PC-9 (cell line): ENCODE measurements at regions not wholly inside any gene's neighbourhood (a gene's known extent, or its start where the extent isn't known, plus 50 kb on each side); places are given as distances from the start of the nearest gene placed in this dataset.
A peak's percentile ranks its signal among the peaks of the same experiment; 100 is the strongest.

ENCODE experiments used
- BruUV-seq: library from RNA; stranded (reverse); fragments of 400-500 nt; replicated peaks from 2 replicates; lab custom pipeline; 2021; lab: Mats Ljungman, UMichigan
- CTCF ChIA-PET: fragments of 300-600 bp; sonication (Branson Sonifier 250); formaldehyde crosslinking; loops from one replicate; lab custom pipeline; 2022; ENCODE audit warnings: antibody characterized with exemption; lab: Charles Lee
- POLR2A ChIA-PET: fragments of 300-600 bp; sonication (Branson Sonifier 250); formaldehyde crosslinking; loops from one replicate; lab custom pipeline; 2022; ENCODE audit warnings: antibody characterized with exemption; ENCODE audit not compliant: unreplicated experiment; lab: Charles Lee
- DNase-seq, 2 experiments: peaks; one replicate each; pipeline versions ENCODE4 v3.0.0 to v3.0.0-alpha.2; 2015 to 2022; ENCODE audit warnings: mixed read lengths in 1 of 2
- H2AFZ ChIP-seq: fragments of 200-600 bp; sonication (generic); 2 replicates; pipeline ENCODE4 v1.8.1; 2017; ENCODE audit warnings: antibody characterized with exemption
- H3F3A ChIP-seq: fragments of 200-600 bp; sonication (generic); 2 replicates; pipeline ENCODE4 v1.8.1; 2017; ENCODE audit warnings: antibody characterized with exemption, mild to moderate bottlenecking, low read depth; ENCODE audit not compliant: insufficient read depth
- H3K27ac ChIP-seq: fragments of 200-600 bp; sonication (generic); 2 replicates; pipeline ENCODE4 v1.6.1; 2016; ENCODE audit warnings: mixed run types
- H3K27me3 ChIP-seq: fragments of 200-600 bp; sonication (generic); 2 replicates; pipeline ENCODE4 v1.6.1; 2016; ENCODE audit warnings: low read depth, mixed run types; ENCODE audit not compliant: insufficient read depth
- H3K36me3 ChIP-seq: fragments of 200-600 bp; sonication (generic); 2 replicates; pipeline ENCODE4 v1.6.1; 2016; ENCODE audit warnings: low read depth, mixed run types
- H3K4me1 ChIP-seq: fragments of 200-600 bp; sonication (generic); replicated peaks from 2 replicates; pipeline ENCODE4 v1.6.1; 2016; ENCODE audit warnings: mixed run types; ENCODE audit not compliant: insufficient read depth
- H3K4me2 ChIP-seq: fragments of 200-600 bp; sonication (generic); 2 replicates; pipeline ENCODE4 v1.6.1; 2017; ENCODE audit warnings: mixed run types
- H3K4me3 ChIP-seq: fragments of 200-600 bp; sonication (generic); 2 replicates; pipeline ENCODE4 v1.6.1; 2016; ENCODE audit warnings: mixed run types
- H3K79me2 ChIP-seq: fragments of 200-600 bp; sonication (generic); 2 replicates; pipeline ENCODE4 v1.6.1; 2017; ENCODE audit warnings: low read depth, mixed run types
- H3K9me2 ChIP-seq: fragments of 200-600 bp; sonication (generic); 2 replicates; pipeline ENCODE4 v1.8.1; 2017; ENCODE audit warnings: mild to moderate bottlenecking; ENCODE audit not compliant: insufficient read depth
- H3K9me3 ChIP-seq: fragments of 200-600 bp; sonication (generic); 2 replicates; pipeline ENCODE4 v1.8.1; 2016; ENCODE audit warnings: low read depth; ENCODE audit not compliant: insufficient read depth
- H4K20me1 ChIP-seq: fragments of 200-600 bp; sonication (generic); 2 replicates; pipeline ENCODE4 v1.8.1; 2017; ENCODE audit not compliant: insufficient read depth
- EZH2 ChIP-seq: fragments of 200-600 bp; sonication (generic); IDR thresholded peaks from 2 replicates; pipeline ENCODE4 v1.8.0; 2017; ENCODE audit warnings: antibody characterized with exemption, low read depth
- intact Hi-C: fragments of 100-400 bp; cut with micrococcal nuclease; formaldehyde crosslinking; loops from one replicate; pipeline ENCODE4 v1.10.0; 2022; ENCODE audit not compliant: unreplicated experiment
- TF ChIP-seq, protein P1 (sequence below): fragments of 200-600 bp; sonication (generic); conservative IDR thresholded peaks from 2 replicates; pipeline ENCODE4 v1.6.1; 2017; ENCODE audit warnings: mixed run types, antibody characterized with exemption, mild to moderate bottlenecking, moderate library complexity

DNA sequence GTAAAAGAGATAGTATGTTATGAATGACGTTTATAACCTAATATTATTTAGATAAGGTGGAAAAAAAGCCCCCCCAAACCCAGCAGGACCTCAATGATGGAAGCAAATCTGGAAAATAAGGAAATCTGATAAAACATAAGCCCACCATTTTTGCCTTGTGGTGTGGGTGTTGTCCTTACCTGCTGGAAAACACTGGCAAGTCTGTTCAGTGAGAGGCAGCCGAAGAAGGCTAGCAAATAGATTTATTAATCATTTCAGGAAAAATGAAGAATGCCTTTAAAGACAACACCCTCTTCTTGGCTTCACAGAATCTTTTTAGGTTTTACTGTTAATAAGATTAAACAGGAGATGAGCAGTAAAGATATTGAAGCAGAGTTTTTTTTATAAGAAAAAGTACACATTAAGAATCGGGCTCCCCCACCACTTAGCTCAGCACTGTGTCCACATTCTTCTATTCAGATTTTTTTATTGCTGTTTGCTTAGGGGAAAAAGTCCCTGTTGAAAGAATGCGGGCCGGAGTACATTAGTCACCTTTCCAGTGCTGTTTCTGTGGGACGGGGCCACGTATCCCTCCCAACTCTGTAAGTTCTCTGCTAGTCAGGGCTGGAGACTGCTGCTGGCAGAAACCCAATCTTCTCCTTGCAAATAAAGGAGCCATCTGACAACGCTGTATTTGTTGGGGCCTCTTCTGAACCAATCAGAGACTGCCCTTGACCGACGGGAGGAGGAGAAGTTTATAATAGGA lies 104.1 kb downstream of the EVX1 start:
- no peak for TF ChIP-seq EZH2
- TF ChIP-seq, protein P1, sequence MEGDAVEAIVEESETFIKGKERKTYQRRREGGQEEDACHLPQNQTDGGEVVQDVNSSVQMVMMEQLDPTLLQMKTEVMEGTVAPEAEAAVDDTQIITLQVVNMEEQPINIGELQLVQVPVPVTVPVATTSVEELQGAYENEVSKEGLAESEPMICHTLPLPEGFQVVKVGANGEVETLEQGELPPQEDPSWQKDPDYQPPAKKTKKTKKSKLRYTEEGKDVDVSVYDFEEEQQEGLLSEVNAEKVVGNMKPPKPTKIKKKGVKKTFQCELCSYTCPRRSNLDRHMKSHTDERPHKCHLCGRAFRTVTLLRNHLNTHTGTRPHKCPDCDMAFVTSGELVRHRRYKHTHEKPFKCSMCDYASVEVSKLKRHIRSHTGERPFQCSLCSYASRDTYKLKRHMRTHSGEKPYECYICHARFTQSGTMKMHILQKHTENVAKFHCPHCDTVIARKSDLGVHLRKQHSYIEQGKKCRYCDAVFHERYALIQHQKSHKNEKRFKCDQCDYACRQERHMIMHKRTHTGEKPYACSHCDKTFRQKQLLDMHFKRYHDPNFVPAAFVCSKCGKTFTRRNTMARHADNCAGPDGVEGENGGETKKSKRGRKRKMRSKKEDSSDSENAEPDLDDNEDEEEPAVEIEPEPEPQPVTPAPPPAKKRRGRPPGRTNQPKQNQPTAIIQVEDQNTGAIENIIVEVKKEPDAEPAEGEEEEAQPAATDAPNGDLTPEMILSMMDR: no peak
- intact Hi-C loops: loop anchor here (10.0 kb wide), 1 partner anchor 112 kb away; no protein-coding TSS in a partner anchor
- Histone ChIP-seq H3K4me1 (peaks cover 52% of the 10 kb centered on the region), H3K9me2 (no peaks in the 10 kb centered on the region), H3F3A (peaks cover 16% of the 10 kb centered on the region), H3K4me2 (peak overlapping the region; percentile 73), H3K4me3 (peak overlapping the region; percentile 35; the same call in 1 of the 2 replicates), H3K36me3 (no peaks in the 10 kb centered on the region), H3K9me3 (no peaks in the 10 kb centered on the region; the same call in 1 of the 2 replicates), H3K27ac (peak overlapping the region; percentile 70), H3K27me3 (no peaks in the 10 kb centered on the region), H2AFZ (peak overlapping the region; percentile 57), H3K79me2 (no peaks in the 10 kb centered on the region), H4K20me1 (no peaks in the 10 kb centered on the region)
- DNase-seq: peak; percentile 85 to 98
- POLR2A ChIA-PET: interaction anchor here (0.7 kb wide), 1 partner anchor 90 kb away, joined by 4 read pairs; no protein-coding TSS in a partner anchor
- CTCF ChIA-PET: no interaction called here
- BruUV-seq: TSS peak; percentile 59

DNA sequence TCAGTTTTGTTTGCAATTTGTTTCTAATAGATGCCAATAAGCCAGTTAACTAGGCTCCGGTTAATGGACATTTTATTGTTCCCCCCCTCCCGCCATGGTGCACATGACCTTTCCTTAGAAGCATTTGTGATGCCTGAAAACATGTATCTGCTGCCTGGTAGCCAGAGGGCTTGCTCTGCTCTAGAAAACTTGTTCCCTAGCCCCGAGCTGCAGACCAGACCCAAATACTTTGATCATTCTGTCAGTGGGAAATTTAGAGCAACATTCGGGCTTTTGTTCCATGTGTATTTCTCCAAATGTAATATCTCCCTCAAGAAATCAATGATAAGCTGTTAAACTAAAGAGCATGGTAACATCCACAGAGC lies 104.7 kb downstream of the EVX1 start:
- DNase-seq: no peak
- TF ChIP-seq, protein P1: no peak
- no peak for TF ChIP-seq EZH2
- peaks cover 52% of the 10 kb centered on the region for H3K4me1 ChIP-seq
- no TSS peak for BruUV-seq
- H3K36me3 ChIP-seq: no peaks in the 10 kb centered on the region
- no peak overlapping the region for H3K4me3 ChIP-seq
- POLR2A ChIA-PET: no interaction called here
- H3K4me2 ChIP-seq: peak overlapping the region; percentile 73
- peak overlapping the region; percentile 70 for H3K27ac ChIP-seq
- H3K9me3 ChIP-seq: no peaks in the 10 kb centered on the region; the same call in 1 of the 2 replicates
- no peaks in the 10 kb centered on the region for H3K9me2 ChIP-seq
- CTCF ChIA-PET: no interaction called here
- no peaks in the 10 kb centered on the region for H4K20me1 ChIP-seq
- H3F3A ChIP-seq: peaks cover 16% of the 10 kb centered on the region
- intact Hi-C loops: loop anchor here (10.0 kb wide), 1 partner anchor 112 kb away; no protein-coding TSS in a partner anchor
- no peak overlapping the region for H2AFZ ChIP-seq
- no peaks in the 10 kb centered on the region for H3K79me2 ChIP-seq
- no peaks in the 10 kb centered on the region for H3K27me3 ChIP-seq

GRCh38 chr7:27349621-27350020 lies 107.0 kb downstream of the EVX1 start:
- Histone ChIP-seq H3K4me2 (peak overlapping the region; percentile 6; the same call in 1 of the 2 replicates), H3F3A (peaks cover 16% of the 10 kb centered on the region), H3K4me3 (no peak overlapping the region), H3K79me2 (no peaks in the 10 kb centered on the region), H3K27me3 (no peaks in the 10 kb centered on the region), H2AFZ (no peak overlapping the region), H3K4me1 (peaks cover 47% of the 10 kb centered on the region), H3K36me3 (no peaks in the 10 kb centered on the region), H3K27ac (no peak overlapping the region), H4K20me1 (no peaks in the 10 kb centered on the region), H3K9me3 (no peaks in the 10 kb centered on the region), H3K9me2 (no peaks in the 10 kb centered on the region)
- TF ChIP-seq EZH2: no peak
- TF ChIP-seq, protein P1: no peak
- peak in 1 of 2 experiments; percentile 85 for DNase-seq
- BruUV-seq: no TSS peak
- intact Hi-C loops: loop anchor here (10.0 kb wide), 1 partner anchor 115 kb away; no protein-coding TSS in a partner anchor
- CTCF ChIA-PET: no interaction called here
- POLR2A ChIA-PET: no interaction called here
